Retinal pigment epithelial cell (primary cell): ENCODE measurements at regions not wholly inside any gene's neighbourhood (a gene's known extent, or its start where the extent isn't known, plus 50 kb on each side); places are given as distances from the start of the nearest gene placed in this dataset.

Experiments
- DNase-seq: peaks from one replicate; pipeline ENCODE4 v3.0.0-alpha.2; 2010; ENCODE audit warnings: low read depth
- H3K4me3 ChIP-seq: 2 replicates; pipeline ENCODE4 v1.5.1; 2011; ENCODE audit warnings: mild to moderate bottlenecking, low read length, control low read depth, moderate library complexity
- TF ChIP-seq, protein P1 (sequence below): conservative IDR thresholded peaks from 2 replicates; pipeline ENCODE4 v1.5.1; 2011; ENCODE audit warnings: low read depth, low read length, control low read depth, inconsistent platforms

DNA sequence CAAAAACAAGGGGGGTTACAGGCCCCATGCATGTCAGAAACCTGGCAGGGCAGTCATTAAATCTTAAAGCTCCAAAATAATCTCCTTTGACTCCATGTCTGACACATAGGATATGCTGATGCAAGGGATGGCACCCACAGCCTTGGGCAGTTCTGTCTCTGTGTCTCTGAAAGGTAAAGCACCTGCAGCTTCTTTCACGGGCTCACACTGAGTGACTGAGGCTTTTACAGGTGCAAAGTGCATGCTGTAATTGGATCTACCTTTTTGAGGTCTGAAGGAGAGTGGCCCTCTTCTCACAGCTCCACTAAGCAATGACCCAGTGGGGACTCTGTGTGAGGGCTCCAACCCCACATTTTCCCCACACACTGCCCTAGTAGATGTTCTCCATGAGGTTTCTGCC, 1309.0 kb upstream of the B3GALT2 start:
- TF ChIP-seq, protein P1, sequence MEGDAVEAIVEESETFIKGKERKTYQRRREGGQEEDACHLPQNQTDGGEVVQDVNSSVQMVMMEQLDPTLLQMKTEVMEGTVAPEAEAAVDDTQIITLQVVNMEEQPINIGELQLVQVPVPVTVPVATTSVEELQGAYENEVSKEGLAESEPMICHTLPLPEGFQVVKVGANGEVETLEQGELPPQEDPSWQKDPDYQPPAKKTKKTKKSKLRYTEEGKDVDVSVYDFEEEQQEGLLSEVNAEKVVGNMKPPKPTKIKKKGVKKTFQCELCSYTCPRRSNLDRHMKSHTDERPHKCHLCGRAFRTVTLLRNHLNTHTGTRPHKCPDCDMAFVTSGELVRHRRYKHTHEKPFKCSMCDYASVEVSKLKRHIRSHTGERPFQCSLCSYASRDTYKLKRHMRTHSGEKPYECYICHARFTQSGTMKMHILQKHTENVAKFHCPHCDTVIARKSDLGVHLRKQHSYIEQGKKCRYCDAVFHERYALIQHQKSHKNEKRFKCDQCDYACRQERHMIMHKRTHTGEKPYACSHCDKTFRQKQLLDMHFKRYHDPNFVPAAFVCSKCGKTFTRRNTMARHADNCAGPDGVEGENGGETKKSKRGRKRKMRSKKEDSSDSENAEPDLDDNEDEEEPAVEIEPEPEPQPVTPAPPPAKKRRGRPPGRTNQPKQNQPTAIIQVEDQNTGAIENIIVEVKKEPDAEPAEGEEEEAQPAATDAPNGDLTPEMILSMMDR = no peak
- no peak for DNase-seq
- H3K4me3 ChIP-seq = no peak overlapping the region

DNA sequence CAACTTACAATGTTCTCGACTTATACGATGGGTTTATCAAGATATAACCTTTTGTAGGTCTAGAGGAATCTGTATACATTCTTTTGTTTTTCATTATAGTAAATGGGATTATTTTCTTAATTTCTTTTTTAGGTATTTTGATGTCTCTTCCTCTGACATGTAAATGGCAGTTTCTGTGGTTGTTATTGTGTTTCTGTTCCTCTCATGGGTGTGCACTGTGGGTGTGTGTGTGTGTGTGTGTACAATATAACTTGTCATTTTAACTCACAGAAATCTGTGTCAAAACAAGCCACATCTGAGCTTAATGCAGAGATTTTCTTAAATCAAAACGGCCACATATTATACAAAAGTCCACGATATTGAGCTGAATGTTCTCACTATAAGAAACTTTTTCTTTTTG, 1300.8 kb upstream of the B3GALT2 start:
- H3K4me3 ChIP-seq = no peak overlapping the region
- TF ChIP-seq, protein P1 = no peak
- DNase-seq = no peak

DNA sequence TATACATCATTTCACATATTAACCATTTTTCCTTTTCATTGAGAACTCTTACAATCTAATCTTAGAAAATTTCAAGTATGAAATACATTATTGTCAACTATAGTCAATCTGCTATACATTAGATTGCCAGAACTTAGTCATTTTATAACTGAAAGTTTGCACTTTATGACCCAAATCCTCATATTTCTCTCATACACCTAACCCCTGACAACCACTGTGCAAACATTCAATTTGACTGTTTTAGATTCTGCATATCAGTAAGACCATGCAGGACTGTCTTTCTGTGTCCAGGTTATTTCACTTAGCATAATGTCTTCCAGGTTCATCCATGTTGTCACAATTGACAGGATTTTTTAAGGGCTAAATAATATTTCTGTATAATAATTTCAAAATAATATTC, 1299.0 kb upstream of the B3GALT2 start:
- no peak overlapping the region for H3K4me3 ChIP-seq
- DNase-seq = no peak
- TF ChIP-seq, protein P1 = no peak

DNA sequence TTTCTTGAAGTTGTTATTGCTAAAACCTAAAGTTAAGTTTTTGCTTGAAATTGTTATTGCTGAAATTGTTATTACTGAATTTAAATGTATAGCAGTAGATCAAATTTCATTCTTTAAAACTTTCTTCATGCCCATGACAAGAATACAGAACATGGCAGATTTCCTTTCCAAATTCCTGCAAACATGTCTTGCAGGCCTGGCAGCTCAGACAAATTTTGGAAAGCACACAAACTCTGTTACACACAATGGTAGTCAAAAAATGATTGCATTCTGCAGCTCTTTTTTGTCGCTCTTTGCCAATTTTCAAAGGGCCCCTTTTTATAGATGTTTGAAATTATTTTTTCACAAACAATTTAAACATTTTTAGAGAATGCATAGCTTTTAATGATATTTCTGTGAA, 1292.3 kb upstream of the B3GALT2 start:
- DNase-seq = no peak
- no peak overlapping the region for H3K4me3 ChIP-seq
- TF ChIP-seq, protein P1 = no peak

DNA sequence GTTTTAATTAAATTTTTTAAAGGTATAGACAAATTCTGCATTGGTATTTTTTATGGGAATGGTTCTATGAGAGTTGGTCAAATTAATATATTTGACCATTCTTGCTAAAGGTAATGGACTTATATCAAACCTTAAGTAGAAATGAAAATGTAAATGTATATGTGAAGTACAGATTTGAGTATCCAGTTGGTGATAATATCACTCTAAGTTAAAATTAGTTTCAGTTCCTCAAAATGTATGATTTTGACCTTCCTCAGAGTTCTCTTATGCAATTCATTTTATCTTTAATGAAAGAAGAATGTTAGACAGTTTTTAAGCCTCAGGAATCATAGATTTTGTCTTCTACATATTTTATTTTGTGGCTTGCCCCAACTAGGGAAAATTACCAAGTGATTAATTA, 1291.5 kb upstream of the B3GALT2 start:
- no peak for DNase-seq
- no peak overlapping the region for H3K4me3 ChIP-seq
- TF ChIP-seq, protein P1 = no peak

DNA sequence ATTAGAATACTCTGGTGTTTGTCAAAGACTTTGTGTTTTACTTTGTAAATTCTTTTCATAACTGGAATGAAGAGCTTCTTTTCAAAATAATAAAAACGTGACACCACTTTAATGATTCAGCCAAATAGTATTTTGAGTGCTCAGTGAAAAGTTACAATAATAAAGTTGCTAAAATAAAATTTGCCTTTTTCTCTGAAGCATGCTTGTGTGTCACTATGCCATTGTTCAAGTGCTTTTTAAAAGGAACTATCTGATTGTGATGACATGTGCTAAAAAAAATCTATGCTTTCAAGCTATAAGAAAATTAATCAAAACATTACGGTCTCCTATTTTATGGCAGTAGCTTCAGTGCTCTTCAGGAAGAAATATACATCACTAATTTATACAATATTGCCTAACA, 1290.5 kb upstream of the B3GALT2 start:
- no peak for DNase-seq
- no peak overlapping the region for H3K4me3 ChIP-seq
- TF ChIP-seq, protein P1 = no peak

DNA sequence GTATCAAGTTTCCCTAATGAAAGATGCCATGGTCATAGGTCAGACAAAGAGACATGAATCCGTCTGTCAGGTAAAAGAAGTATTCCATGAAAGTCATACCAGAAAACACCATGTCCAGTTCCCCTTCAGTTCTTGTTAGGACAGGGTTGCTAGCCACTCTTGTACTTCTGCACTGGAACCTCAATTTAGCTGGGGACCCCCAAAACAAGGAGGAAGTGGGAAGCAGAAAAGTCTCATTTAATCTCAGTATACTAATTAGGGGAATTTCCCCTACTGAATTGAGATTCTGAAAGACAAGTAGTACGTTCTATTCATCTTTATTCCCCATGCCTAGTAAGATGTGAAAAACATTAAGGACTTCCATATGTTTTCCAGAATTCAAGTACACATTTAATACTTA, 1289.9 kb upstream of the B3GALT2 start:
- TF ChIP-seq, protein P1 = no peak
- no peak for DNase-seq
- H3K4me3 ChIP-seq = no peak overlapping the region
